Embryonic facial prominence (tissue), 1 donor: ENCODE measurements at regions not wholly inside any gene's neighbourhood (a gene's known extent, or its start where the extent isn't known, plus 50 kb on each side); places are given as distances from the start of the nearest gene placed in this dataset.

Experiments
- DNase-seq: peaks from one replicate; pipeline ENCODE4 v3.0.0-alpha.2; 2016; ENCODE audit errors: extremely low spot score

DNA sequence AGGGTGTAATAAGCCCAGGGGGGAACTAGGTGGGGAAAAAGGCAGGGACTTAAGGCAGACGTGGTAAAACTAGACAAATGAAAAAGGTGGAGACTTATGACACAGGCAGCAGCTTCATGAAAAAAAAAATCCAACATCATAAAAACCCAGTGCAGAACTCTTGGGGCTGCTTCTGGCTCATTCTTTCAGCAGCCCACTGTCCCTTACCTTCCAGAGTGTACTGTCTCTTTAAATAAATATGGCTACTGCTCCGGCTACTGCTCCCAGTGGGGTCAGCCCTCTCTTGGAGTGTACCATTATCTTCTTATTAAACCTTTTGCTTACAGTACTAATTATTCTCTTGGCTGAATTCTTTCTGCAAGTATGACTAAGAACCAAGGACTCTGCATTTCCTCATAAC is 699.5 kb downstream of the DSC3 start:
- DNase-seq = no peak

DNA sequence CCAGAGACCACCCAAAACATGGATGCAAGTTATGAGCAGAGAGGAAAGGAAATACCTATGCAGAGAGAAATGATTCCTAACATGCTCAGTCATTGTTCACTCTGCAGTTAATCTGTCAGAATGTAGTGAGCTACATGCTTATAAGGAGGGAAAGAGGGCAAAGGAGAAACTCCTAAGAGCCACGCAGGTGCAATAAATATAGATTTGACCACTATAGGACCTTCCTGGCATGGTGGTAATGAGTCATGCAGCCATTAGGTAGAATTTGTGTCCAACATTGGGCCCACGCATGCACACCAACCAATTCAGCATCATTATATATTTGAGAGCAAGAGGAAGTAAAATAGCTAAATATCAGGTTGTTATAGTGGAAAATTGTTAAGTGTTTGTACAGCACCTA is 699.9 kb downstream of the DSC3 start:
- no peak for DNase-seq

DNA sequence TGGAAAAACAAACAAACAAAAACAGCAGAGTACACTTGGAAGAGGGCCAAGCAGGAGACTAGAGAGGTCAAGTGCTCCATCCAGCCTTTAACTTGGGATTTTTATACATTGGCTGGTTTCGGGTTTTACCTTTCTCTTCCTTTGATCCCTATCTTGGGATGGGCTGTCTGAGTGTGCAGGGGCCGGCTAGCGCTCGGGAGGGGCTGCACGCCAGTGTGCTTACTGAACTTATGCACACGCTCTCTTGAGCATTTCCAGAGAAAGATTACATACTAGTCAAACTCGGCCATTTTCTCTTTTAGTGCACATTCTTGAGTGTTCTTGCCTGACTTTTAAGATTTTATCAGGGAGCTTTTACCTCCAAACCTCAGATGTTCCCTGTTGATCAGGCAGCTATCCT is 707.8 kb downstream of the DSC3 start:
- no peak for DNase-seq

DNA sequence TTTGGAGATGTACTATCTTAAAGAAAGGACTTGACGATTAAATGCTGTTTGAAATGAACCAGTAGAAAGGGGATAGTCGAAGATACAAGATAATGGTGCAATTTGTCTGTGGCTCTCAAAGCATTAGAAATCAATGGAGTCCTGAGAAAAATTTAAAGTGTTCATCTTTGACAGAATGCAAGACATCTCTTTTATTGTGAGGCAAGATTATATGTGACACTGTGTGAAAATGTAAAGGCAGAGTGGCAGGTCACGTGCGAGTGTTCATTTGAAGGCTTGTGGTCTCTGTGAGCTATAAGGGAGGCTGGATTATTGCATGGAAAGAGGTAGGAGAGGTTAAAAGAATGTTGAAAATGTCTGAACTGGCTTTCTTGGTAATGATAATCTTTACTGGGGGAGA is 709.2 kb downstream of the DSC3 start:
- DNase-seq = no peak

DNA sequence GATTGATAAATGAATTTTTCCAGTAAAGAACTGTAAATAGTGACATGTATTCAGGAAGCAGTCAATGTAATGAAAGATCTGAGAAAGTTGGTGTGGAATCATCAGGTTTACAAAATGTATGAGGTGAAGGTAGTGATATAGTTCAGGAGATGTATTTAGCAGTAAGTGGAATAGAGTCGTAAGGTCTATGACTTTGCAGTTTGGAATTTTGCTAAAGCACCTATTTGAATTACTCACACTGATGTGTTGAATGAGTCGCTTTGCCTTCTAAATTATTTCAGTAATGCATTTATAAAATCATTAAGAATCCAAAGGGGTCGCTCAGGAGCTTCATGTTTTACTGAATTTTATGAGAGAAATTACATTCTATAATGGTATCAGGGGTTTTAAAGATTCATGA is 713.7 kb downstream of the DSC3 start:
- no peak for DNase-seq

DNA sequence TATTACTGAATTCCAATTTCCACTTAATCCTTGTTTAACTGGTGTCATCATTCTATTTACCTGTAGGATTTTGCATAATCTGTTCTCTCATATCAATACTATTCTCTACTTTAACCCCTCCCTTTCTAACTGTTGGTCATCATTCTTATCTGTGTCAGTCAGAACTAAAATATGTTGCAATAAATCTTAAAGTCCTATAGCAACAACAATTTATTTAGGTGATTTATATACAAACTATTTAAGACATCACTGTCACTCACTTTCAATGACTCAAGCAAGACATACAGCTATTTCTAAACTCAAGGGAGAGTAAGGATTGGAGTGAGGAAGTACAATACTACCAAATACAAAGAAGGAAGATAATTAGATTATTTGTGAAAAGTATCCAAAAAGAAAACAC is 740.4 kb downstream of the DSC3 start:
- DNase-seq = no peak

DNA sequence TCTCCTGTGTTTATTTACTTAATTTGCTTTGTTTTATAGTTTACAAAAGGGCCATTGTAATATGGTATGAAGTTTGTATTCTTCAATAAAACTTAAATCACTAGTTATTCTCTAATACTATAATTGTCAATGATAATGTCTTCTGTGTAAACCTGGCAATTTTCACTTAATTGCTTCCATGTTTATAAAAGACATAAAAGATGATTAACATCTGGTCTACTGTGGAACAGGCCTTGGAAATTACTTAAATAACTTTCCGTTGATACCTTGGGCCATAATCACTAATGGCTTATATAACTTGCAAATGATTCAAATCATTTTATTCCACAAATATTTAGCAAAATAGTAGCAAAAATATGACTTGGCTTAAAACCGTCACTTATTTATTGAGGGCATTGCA is 743.8 kb downstream of the DSC3 start:
- DNase-seq = no peak

DNA sequence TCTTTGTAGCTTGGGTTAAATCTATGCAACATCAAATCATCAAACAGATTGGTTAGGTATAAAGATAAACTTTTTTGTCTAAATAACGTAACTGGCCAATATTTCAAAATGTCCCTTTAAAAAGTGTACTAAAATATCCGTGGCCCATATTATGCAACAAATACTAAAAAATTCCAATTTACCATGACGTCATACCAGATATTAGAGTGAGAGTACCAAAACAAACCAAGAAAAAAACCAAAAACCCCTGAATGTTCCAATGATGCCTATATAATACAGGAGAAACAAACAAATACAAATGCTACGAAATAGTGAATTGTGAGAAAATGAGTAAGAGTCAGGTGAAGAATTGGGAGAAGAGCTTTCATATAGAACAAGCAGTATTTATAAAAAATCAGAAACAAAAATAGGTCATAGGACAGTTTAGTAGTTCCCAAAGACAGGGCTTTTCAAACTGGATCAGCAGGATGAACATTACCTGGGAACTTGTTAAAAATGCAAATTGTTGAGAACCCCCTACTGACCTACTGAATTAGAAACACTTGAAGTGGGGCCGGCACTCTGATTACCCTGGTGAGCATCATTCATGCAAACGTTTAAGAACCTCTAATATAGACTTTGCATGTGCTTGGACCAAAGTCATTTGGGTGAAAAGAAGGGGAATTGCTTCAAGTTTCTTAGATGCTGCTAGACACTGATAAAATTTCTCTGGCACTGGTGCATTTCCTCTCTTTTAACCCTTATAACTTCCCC is 753.7 kb downstream of the DSC3 start:
- no peak for DNase-seq

DNA sequence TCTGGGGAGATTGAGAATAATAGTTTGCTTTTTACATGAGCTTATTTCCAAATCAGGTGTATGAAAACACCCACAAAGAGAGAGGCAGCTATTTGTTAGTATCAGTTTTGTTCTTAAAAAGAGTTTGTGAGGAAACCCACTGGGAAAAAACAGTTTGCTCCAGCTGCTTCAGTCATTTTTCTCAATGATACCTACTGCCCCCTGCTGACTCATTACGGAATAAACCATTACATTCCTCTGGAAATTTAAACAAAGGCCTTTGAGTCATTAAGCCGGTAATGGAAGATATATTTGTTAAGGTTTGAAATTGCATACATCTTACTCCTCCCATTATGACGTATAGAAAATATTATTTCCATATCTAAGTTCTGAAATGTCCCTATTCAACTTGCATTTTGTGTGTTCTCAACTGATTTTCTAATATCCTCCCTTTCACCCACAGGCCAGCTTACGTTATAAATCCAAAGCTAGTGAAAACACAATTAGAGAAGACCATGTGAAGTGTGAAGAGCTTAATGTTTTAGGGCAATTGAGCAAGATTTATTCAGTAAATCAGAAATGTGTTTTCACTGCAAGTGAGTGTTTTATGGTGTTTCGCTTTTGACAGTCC is 761.6 kb downstream of the DSC3 start:
- no peak for DNase-seq

DNA sequence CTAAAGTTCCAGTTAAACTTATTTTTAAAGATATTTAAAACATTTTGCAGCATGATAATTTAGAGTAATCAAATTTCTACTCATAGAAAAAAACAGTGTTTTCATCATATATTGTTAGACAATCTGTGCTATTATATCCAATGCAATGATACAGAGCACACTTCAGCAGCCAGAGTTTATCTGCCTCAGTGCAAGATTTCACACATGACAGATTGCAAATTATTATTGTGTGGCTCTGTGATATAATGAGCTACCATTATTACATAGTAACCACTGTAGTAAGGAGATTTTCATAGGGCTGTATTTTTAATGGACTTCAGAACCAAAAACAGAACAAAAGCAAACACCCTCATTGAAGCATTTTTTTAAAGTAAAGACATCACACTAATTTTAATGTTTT is 762.4 kb downstream of the DSC3 start:
- DNase-seq = no peak

DNA sequence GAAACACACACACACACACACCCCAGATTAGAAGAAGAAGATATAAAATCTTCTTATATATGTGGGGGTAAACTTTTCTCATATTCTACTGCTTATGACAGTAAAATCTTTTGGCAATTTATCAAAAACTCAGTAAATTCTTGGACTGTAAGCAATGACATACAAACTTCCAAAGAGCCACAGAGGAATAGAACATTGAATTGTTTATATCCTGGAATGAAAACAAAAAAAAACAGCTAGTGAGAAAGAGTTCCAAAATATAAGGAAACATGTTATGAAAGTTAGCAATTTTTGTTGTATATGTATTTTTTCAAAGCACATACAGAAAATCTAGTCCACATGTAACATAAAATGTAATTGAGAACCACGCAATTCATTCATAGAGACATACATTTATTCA is 764.9 kb downstream of the DSC3 start:
- DNase-seq = no peak

DNA sequence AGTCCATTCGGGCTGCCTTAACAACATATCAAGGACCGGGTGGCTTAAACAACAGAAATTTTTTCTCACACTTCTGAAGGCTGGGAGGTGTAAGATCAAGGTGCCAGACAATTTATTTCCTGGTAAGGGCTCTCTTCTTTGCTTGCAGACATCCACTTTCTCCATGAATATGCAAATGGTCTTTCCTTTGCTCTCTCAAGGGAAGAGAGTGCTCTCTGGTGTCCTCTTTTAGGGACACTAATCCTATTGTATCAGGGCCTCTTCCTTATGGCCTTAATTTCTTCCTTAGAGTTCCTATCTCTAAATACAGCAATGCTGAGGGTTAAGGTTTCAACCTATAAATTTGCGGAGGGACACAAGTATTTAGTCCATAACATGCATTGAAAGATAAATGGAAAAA is 770.8 kb downstream of the DSC3 start:
- DNase-seq = no peak

DNA sequence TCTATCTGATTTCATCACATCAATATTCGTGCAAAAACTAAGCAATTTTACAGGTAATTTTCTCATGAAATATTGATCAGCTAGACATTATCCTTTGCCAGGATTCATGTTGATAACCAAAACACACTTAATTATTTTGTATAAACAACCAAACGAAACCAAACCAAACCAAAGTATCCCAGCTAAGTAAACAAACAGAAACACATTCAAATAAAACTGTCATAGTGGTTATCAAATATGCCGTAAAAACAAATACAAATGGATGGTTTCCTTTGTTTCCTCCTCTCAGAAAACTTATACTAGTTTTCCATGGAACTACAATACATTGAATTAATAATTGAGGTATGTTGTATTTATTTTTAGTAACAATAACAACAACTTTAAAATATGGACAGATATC is 777.4 kb downstream of the DSC3 start:
- DNase-seq = no peak

DNA sequence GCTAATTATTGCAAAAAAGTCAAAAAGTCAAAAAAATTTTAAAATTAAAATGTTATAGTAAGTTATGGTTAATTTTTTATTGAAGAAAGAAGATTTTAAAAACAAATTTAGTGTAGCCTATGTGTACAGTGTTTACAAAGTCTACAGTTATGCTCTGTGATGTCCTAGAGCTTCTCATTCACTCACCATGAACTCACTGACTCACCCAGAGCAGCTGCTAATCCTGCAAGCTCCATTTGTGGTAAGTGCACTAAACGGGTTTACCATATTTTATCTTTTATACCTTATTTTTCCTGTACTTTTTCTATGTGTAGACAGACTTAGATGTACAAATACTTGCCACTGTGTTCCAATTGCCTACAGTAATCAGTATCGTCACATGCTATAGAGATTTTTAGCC is 788.2 kb downstream of the DSC3 start:
- no peak for DNase-seq

DNA sequence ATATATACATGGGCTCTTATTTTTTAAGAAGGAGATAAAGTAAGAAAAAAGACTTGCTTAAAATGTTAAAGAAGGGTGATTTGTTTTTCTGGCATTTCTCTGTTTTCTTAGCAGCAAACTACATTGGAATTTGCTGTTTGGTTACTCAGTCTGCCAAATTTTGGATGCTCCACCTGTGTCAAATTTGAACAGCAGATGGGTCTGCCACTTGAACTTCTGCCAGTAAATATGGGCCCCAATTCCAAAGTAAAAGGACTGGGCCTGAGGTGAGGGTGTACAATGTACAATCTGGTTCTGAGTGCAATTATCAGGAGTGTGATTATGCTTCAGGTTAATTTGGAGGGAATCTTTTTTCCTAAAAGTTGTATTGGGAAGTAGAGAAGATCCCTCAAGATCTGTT is 794.5 kb downstream of the DSC3 start:
- DNase-seq = no peak

DNA sequence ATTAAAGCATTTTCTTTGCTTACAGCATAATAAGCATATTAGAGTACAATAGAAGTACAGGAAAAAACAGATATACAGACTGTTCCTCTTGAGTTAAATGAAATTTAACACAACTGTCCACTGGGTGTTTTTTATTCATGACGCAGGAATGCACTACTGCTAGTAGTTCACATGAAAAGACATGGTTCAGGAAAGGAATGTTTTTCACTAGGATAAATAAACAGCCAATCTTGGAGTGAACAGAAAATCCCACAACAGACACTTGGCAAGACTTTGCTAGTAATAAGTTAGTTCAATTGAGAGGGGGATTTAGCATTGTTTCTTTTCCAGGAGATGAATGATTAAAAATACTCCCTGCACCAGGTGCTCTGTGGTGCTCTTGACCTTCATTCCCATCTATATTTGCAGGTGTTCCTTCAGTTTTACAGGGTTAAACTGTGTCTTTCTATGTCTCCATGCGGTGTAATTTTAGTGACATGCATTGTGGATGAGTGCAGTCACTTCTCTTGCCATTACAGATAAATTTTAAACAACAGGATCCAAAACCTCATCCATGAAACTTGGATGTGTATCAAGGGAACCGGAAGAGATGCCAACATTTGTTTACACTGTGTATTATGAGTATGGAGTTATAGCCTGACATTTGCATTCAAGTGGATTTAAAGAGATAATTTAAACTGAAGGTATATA is 796.6 kb downstream of the DSC3 start:
- no peak for DNase-seq

DNA sequence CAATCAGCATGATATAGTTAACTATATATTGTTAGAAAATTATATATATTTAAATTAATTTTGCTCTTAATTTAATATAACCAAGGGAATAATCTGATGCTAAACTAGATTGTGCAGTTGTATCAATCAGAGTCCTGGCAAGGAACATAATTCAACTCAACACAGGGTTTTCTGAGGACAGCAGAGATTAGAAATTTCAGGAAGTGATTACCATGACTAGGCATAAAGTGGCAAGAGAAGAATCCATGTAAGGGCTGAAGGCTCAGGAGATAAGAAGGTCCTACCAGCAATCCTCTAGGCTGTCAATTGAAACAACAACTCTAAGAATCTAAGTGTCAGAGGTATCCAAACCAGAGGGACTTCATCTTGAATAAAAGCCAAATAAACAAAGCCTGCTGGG is 807.8 kb downstream of the DSC3 start:
- DNase-seq = no peak

DNA sequence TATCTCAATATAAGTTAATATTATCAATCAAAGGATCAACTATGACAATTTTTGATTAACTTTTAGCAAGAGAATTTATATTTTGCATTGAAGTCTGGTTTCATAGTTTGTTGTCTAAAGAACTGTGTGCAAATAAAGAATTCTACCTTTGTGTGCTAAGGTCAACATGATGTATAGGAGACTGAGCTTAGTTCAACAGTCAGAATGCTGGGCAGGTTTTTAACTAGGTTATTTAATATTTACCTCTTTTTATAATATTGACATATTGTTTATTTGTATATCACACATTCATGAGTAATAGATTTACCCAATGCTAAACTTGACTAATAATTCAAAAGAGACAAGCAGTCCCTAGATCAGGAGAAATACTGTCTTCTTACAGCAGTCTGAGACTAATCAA is 831.4 kb downstream of the DSC3 start:
- DNase-seq = no peak

DNA sequence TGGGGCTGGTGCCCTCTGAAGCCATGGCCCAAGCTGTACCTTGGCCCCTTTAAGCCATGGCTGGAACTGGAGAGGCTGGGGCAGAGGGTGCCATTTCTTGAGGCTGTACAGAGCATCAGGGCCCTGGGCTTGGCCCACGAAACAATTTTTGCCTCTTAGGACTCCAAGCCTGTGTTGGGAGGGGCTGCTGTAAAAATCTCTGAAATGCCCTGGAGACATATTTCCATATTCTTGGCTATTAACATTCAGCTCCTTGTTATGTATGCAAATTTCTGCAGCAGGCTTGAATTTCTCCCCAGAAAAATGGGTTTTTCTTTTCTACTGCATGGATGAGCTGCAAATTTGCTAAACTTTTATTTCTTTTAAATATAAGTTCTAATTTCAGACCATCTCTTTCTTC is 834.0 kb downstream of the DSC3 start:
- no peak for DNase-seq

DNA sequence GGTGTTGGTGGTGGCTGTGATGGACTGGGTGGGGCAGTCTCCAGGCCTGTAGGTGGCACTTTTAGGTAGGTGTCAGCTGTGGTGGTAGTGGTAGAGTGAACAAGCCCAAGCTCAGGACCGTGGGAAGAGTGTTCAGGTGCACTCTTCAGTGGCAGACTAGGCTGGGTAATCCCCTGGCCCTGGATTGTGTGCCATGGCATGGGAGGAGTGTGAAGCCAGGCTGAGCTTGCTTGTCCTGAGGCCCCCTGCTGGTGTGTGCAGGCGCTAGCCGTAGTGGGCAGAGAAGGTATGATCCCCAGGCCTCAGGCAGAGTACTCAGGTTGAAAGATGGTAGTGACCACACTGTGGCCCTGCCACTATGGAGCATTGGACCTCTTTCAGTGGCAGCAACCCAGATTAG is 850.3 kb downstream of the DSC3 start:
- DNase-seq = no peak

DNA sequence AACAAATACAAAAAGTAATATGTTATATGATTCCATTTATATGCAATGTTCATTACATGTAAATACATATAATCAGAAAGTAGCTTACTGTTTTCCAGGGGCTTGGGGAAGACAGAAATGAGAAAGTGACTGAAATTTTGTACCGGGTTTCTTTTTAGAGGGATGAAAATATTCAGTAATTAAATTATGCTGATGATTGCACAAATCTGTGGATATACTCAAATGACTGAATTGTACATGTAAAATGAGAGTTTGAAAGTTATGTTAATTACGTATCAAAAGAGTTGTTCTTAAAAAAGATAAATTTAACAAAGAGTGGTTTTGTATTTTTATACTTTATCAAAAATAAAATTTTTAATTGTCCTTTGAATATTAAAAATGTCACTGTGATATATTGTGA is 856.3 kb downstream of the DSC3 start:
- DNase-seq = no peak

DNA sequence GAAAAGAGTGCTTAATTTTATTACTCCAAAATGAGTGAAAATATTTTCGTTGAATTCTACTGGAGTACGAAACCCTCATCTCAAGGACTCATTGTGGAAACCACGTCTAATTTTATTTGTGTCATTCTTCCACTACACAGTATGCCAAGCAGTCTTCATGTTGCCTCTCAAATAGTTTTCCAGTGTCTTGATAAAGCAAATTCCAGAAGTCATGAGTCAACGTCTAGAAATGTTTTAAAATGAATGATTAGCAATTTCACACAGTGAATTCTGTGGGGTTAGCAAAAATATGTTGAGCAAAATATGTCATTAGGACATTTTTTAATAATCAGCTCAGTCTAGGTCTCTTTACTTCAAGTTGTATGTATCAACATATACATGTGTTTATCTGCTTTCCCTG is 865.5 kb downstream of the DSC3 start:
- no peak for DNase-seq

DNA sequence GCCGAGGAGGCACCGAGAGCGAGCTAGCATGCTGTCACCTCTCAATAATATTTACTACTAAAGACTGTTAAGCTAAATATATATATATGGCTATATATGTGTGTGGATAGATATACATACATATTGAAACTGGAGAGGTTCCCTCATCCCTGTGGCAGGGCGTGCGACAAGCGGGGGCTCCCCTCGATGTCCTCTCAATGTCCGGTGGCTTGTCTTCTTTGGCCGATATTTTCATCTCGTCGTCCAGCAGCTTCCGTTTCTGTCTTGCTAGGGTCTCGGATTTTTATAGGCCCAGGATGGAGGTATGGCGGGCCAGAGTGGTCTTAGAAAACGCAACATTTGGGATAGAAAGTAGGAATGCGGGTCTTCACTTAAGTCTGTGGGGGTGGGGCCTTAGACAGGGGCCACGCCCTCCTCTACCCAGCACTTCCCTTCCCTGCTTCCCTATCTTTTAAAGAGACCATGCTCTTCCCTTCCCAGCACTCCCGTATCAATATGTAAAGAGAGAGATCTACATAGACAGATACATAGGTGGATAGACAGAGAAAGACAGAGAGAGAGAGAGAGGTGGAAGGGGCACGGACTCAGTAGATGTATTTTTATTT is 866.8 kb downstream of the DSC3 start:
- no peak for DNase-seq
